Stimulated activated naive CD8-positive, alpha-beta T cell treated with anti-CD3 and anti-CD28 coated beads, Interleukin-15, Interleukin-2, amounts not matched to agents 100 U/mL and 50 U/mL, for 24 hours (primary cell): ENCODE measurements at regions not wholly inside any gene's neighbourhood (a gene's known extent, or its start where the extent isn't known, plus 50 kb on each side); places are given as distances from the start of the nearest gene placed in this dataset.
A peak's percentile ranks its signal among the peaks of the same experiment; 100 is the strongest.

Source experiments
- ATAC-seq: fragments of 150-1000 bp; cut with Tn5 transposase; one replicate; pipeline ENCODE4 v1.10.0; 2021
- DNase-seq: peaks from one replicate; pipeline ENCODE4 v3.0.0; 2021

DNA sequence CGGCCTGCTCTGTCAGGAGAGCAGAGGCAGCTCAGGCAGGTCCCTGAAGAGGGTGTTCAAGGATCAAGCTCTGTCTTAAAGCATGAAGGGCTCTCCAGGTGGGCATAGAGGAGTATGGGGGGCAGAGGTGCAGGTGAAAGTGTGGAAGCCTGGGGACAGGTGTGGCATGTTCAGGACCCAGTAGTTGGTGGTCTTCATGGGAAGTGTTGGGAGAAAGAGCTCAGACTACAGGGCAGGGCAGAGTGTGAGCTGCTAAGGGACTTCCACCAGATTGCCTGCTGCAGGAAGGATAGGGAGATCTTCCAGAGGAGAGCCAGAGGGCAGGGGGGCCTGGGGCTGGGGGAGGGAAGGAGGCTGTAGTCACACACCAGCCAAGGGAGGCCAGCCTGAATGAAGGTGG lies 156.5 kb upstream of the GDF10 start:
- no peak for DNase-seq

DNA sequence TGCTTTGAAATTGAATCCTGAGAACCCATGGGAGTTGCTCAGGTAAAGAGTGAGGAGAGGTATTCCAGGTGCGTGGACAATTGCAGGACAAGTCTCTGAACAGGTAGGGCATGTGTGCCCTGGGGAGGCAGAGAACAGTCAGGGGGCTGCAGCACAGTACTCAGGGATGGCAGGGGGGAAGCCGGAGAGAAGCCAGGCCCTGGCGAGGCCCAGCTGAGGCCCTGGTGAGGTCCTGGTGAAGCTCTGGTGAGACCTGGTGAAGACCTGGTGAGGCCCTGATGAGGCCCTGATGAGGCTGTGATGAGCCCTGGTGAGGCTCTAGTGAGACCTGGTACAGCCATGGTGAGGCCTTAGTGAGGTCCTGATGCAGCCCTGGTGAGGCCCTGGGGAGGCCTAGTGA lies 155.5 kb upstream of the GDF10 start:
- ATAC-seq = no peak
- no peak for DNase-seq

More for the DNA sequence above, 156.5 kb upstream of the GDF10 start:
- no peak for ATAC-seq

DNA sequence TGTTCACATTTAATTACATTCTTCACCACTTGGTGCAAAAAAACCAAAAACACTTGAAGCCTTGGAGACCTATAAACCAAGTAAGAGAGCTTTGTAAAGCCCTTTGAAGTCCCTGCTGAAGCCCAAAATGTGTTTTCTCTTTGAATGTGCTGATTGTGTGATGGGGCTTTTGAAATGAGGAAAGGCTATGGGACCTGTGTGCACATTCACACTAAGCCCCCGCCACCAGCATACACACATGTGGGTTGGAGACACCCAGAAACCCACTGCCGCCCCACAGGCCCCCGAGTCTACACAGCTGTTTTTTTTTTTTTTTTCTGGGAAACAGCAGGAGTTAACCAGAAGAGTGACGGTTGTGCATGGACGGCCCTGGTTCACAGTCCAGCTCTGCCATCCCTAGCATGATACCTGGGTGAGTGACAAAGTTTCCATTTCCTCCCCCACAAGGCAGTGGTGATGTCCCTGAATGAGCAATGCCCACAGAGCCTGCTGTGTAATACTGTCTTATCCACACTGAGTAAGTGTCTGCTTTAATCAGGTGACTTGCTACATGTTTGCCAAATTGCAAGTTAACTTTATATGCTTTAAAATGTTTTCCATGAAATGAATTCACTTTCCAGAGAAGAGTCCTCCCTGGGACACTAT lies 154.6 kb upstream of the GDF10 start:
- DNase-seq (peak; percentile 32), ATAC-seq (peak; percentile 96)

GRCh38 chr10:47146572-47146971 lies 153.4 kb upstream of the GDF10 start:
- ATAC-seq (no peak), DNase-seq (no peak)

- ATAC-seq (no peak), DNase-seq (no peak)
Observed at GRCh38 chr10:47147186-47147585, 152.8 kb upstream of the GDF10 start.

- ATAC-seq = no peak
Observed at GRCh38 chr10:47150581-47150980, 149.4 kb upstream of the GDF10 start.

GRCh38 chr10:47151920-47152319 lies 148.1 kb upstream of the GDF10 start:
- no peak for ATAC-seq
- no peak for DNase-seq

More at GRCh38 chr10:47150581-47150980, 149.4 kb upstream of the GDF10 start:
- no peak for DNase-seq

DNA sequence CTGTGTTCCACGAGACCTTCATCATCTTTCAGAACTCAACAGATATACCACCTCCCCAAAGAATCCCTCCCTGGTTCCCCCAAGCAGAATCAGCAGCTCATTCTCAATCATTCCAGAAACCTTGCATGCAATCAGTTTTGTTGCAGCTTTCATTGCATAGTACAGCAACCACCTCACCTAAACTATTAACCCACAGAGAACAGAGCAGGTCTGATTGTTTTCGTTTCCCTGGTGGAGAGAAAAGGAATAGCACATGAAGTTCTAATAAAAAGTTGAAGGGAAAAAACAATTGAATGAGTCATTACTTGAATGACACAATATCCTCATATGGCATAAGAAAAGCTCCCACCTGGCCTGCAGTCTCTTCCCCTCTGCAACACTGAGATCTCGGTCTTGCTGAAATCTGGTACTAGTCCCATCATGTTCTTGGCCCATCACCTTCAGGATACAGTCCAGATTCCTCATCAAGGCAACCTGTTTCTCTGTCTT lies 147.1 kb upstream of the GDF10 start:
- DNase-seq (no peak), ATAC-seq (peak; percentile 66)

DNA sequence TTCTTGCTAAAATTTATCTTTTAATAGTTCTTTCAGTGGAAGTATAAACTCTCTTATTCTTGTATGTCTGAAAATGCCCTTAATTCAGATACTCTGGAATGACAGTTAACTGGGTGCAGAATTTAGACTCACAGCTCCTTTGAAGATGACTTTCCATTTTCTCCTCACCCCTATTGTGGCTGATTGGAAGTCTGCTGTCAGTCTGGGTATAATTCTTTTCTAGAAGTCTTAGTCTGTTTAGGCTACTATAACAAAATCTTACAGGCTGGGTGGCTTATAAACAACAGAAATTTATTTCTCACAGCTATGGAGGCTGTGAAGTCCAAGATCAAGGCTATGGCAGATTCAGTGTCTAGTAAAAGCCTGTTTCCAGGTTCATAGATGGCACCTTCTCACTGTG lies 145.2 kb upstream of the GDF10 start:
- DNase-seq = no peak
- ATAC-seq = no peak

DNA sequence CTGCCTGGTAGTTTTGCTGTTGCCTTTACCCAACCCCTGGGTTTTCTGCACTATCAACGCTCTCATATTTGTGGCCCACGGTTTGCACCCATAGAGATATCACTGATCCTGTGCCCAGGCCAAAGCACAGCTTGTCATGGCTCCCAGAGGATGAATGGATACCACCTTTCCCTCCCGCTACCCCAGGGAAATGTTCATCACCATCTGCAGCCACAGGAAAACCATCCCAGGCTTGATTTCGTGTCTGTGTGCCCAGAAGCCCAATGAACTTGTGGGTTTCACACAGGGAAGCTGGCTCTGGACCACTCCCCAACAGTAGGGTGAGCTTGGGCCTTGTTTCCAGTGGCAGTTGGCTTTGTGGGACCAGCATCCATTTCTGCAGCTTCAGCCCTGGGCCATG lies 143.1 kb upstream of the GDF10 start:
- DNase-seq (no peak), ATAC-seq (no peak)

DNA sequence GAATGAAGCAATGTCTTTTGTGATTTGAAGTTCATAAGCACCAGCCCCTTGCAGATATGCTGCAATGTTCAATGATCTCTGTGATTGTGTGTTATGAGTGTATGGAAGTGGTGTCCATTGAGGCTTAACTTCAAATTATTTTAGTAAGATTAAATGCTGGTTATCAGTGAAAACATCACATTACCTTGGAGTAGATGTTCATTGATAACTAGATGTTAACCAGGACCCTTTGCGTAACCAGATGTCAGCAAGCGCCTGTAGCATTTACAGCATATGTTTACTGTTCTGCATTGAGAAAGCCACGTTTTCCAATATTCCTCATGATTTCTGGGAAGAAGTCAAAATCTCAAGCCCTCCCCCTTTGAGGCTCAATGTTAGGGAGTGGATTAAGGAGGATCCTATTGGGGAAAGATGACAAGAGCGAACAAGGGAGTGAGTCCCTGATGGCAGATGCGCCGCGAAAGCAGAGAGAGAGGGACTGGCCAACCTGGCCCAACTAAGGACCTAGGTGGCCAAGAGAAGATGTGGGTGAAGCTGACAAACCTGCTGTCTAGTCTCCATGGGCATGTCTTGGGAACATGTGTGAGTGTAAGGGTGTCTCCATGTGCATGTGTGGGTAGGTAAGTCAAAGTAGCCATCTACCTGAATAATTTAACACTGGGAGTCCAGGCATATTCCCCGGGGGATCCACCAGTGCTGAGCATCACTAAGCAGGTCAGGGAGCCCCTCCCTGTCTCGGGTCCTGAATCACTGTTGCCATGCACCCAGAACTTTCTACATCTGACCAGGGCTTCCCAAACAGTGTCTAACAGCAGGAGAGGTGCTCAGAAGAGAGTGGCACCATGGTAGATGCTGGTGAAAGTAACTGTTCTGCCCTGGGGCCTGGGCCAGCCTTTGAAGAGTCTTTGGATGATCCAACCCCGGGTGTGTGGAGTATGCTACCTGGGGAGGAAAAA lies 141.6 kb upstream of the GDF10 start:
- ATAC-seq = no peak
- DNase-seq = no peak

- DNase-seq = no peak
- ATAC-seq = no peak
Observed at GRCh38 chr10:47159361-47160260, 140.4 kb upstream of the GDF10 start.

DNA sequence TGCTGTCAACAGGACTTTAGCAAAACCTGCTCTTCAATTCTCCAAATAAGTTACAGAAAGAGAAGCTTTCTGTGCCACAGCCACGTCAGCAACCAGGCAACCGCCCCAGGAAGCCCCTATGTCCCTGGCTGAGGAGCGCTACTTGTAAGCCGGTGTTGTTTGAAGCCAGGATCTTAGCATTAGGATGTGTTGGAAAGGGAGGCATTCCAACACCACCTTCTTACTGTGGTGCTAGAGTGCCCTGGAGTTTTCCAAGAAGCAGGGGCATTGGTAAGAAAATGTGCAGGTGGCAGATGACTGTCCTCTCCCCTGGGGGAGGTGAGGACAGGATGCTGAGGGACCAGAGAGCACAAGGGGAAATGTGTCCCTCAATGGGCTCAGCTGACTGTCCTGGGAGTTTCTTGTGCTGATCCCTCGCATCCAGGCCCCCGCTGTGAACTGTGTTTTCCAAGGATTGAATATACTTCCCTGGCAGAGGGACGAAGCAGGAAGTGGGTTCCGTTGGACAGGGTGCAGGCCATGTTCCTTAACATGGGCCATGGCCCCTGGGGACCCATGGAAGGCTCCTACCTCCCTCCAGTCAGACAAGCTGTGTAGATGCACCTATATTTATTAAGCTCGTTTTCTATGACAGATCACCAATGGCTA lies 139.6 kb upstream of the GDF10 start:
- no peak for DNase-seq
- ATAC-seq = no peak

- no peak for DNase-seq
- no peak for ATAC-seq
Observed at GRCh38 chr10:47160967-47161366, 139.0 kb upstream of the GDF10 start.

GRCh38 chr10:47161465-47161864 lies 138.5 kb upstream of the GDF10 start:
- ATAC-seq (no peak), DNase-seq (no peak)

- ATAC-seq (no peak), DNase-seq (no peak)
Observed at GRCh38 chr10:47164126-47164799, 135.7 kb upstream of the GDF10 start.

GRCh38 chr10:47164800-47165128 lies 135.2 kb upstream of the GDF10 start:
- ATAC-seq (no peak), DNase-seq (no peak)

DNA sequence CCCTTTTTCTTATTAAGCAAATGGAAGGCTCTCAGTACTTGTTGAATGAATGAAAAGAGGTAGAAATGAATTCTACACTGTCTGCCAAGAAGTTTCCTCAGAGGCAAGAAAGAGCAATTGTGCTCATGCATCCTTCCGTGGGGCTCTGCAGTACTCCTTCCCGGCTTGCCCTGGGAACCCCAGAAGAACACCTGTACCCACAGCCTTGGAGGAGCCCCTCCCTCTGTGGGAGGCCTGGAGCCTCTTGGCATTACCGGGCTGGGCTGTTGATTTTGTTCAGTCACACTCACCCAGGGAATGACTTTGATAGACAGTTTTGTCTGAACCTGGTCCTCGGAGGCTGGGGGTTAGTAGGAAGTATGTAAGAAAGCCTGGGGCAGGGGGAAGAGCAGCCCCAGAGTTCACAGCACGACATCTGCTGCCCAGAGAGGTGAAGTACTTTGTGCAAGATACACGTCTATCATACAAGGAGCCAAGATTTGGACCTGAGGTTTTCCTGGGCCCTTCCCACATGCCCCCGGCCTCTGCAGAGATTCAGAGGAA lies 134.8 kb upstream of the GDF10 start:
- ATAC-seq (peak; percentile 33), DNase-seq (peak; percentile 20)

GRCh38 chr10:47165711-47166404 lies 134.1 kb upstream of the GDF10 start:
- ATAC-seq = peak; percentile 62
- peak; percentile 35 for DNase-seq

- no peak for DNase-seq
- no peak for ATAC-seq
Observed at GRCh38 chr10:47166405-47166777, 133.6 kb upstream of the GDF10 start.
